Liver (tissue), 8 donors: ENCODE measurements at regions not wholly inside any gene's neighbourhood (a gene's known extent, or its start where the extent isn't known, plus 50 kb on each side); places are given as distances from the start of the nearest gene placed in this dataset.

Source experiments
- DNase-seq: peaks from one replicate; pipeline ENCODE4 v3.0.0-alpha.2; 2017; ENCODE audit warnings: low spot score
- H3K27ac ChIP-seq, 2 donors: one replicate each; pipeline ENCODE4 v1.7.0; 2013; ENCODE audit warnings: inconsistent platforms in 2 of 2, low read length in 2 of 2, control low read depth in 1 of 2, low read depth in 1 of 2, mild to moderate bottlenecking in 1 of 2
- H3K27me3 ChIP-seq, 4 donors: one replicate each; pipeline versions ENCODE4 v1.6.1 to v1.7.0; 2013; ENCODE audit warnings: low read length in 3 of 4, inconsistent platforms in 1 of 4, mild to moderate bottlenecking in 1 of 4, moderate library complexity in 1 of 4; ENCODE audit not compliant: control insufficient read depth in 4 of 4, insufficient read depth in 4 of 4
- H3K36me3 ChIP-seq, 4 donors: one replicate each; pipeline versions ENCODE4 v1.6.1 to v1.7.0; 2013; ENCODE audit warnings: low read length in 3 of 4, mild to moderate bottlenecking in 3 of 4, low read depth in 1 of 4, moderate library complexity in 1 of 4; ENCODE audit not compliant: control insufficient read depth in 4 of 4, insufficient read depth in 3 of 4
- H3K4me1 ChIP-seq, 4 donors: one replicate each; pipeline versions ENCODE4 v1.6.1 to v1.7.0; 2013; ENCODE audit warnings: low read length in 3 of 4, mild to moderate bottlenecking in 3 of 4, moderate library complexity in 1 of 4; ENCODE audit not compliant: control insufficient read depth in 4 of 4, insufficient read depth in 4 of 4
- H3K4me3 ChIP-seq, 3 donors: one replicate each; pipeline versions ENCODE4 v1.6.1 to v1.7.0; 2013; ENCODE audit warnings: low read length in 3 of 3, control low read depth in 1 of 3, low read depth in 1 of 3, mild to moderate bottlenecking in 1 of 3
- H3K9ac ChIP-seq, 2 donors: one replicate each; pipeline ENCODE4 v1.7.0; 2013; ENCODE audit warnings: low read length in 2 of 2, mild to moderate bottlenecking in 2 of 2, moderate library complexity in 2 of 2, control low read depth in 1 of 2, low read depth in 1 of 2
- H3K9me3 ChIP-seq, 4 donors: one replicate each; pipeline versions ENCODE4 v1.6.1 to v1.7.0; 2013; ENCODE audit warnings: low read length in 3 of 4; ENCODE audit not compliant: control insufficient read depth in 4 of 4
- ATF3 ChIP-seq: IDR thresholded peaks from 2 replicates; pipeline ENCODE4 v1.6.1; 2016; ENCODE audit warnings: antibody characterized with exemption
- CTCF ChIP-seq: fragments of 150-350 bp; IDR thresholded peaks from 2 replicates; pipeline ENCODE4 v1.5.1; 2017; ENCODE audit warnings: improper control_type of control experiment, low read depth, low read length; ENCODE audit not compliant: missing input control
- EGR1 ChIP-seq, 2 donors: IDR thresholded peaks; 2 replicates each; pipeline ENCODE4 v1.6.1; 2016 to 2018; ENCODE audit warnings: antibody characterized with exemption in 2 of 2, low read depth in 2 of 2
- FOXA1 ChIP-seq: IDR thresholded peaks from 2 replicates; pipeline ENCODE4 v1.6.1; 2016; ENCODE audit warnings: antibody characterized with exemption
- FOXA2 ChIP-seq: IDR thresholded peaks from 2 replicates; pipeline ENCODE4 v1.6.1; 2016; ENCODE audit warnings: antibody characterized with exemption
- GABPA ChIP-seq, 2 donors: IDR thresholded peaks in 1 of 2; conservative IDR thresholded peaks in 1 of 2; 2 replicates each; pipeline ENCODE4 v1.6.1; 2016; ENCODE audit warnings: antibody characterized with exemption in 2 of 2, mild to moderate bottlenecking in 1 of 2, moderate library complexity in 1 of 2
- HNF4G ChIP-seq: IDR thresholded peaks from 2 replicates; pipeline ENCODE4 v1.6.1; 2016; ENCODE audit warnings: antibody characterized with exemption
- JUND ChIP-seq, 2 donors: IDR thresholded peaks; 2 replicates each; pipeline ENCODE4 v1.6.1; 2016; ENCODE audit warnings: antibody characterized with exemption in 2 of 2
- MAX ChIP-seq: IDR thresholded peaks from 2 replicates; pipeline ENCODE4 v1.6.1; 2016; ENCODE audit warnings: antibody characterized with exemption
- NR2F2 ChIP-seq: IDR thresholded peaks from 2 replicates; pipeline ENCODE4 v1.6.1; 2016; ENCODE audit warnings: antibody characterized with exemption
- REST ChIP-seq: IDR thresholded peaks from 2 replicates; pipeline ENCODE4 v1.6.1; 2016; ENCODE audit warnings: antibody characterized with exemption, mild to moderate bottlenecking
- TAF1 ChIP-seq: conservative IDR thresholded peaks from 2 replicates; pipeline ENCODE4 v1.6.1; 2016; ENCODE audit warnings: antibody characterized with exemption, mild to moderate bottlenecking
- YY1 ChIP-seq: IDR thresholded peaks from 2 replicates; pipeline ENCODE4 v1.6.1; 2016; ENCODE audit warnings: antibody characterized with exemption, mild to moderate bottlenecking
- ZBTB33 ChIP-seq: IDR thresholded peaks from 2 replicates; pipeline ENCODE4 v1.6.1; 2016; ENCODE audit warnings: antibody characterized with exemption
- WGBS: extraction: QIAGEN DNeasy Blood & Tissue Kit; methylation state at CpG from one replicate; pipeline ENCODE4 v1.1.7; 2013; 5-methylcytosine and 5-hydroxymethylcytosine counted together
- donor health status: healthy.
- donor health status: healthy.
- donor health status: healthy.
- donor health status: healthy.
- donor health status: healthy.

GRCh38 chr7:115229401-115230105 lies 307.7 kb downstream of the MDFIC start:
- Histone ChIP-seq H3K4me1 (no peaks in the 10 kb centered on the region), H3K4me3 (no peak overlapping the region), H3K36me3 (no peaks in the 10 kb centered on the region), H3K27ac (no peak overlapping the region), H3K9me3 (no peaks in the 10 kb centered on the region), H3K9ac (no peak overlapping the region), H3K27me3 (no peaks in the 10 kb centered on the region)
- DNase-seq = no peak
- TF ChIP-seq HNF4G = no peak
- TF ChIP-seq ATF3 = no peak
- no peak for TF ChIP-seq REST
- TF ChIP-seq YY1 = no peak
- no peak for TF ChIP-seq MAX
- TF ChIP-seq CTCF = no peak
- TF ChIP-seq FOXA1 = no peak
- TF ChIP-seq GABPA (IDR thresholded peaks at IDR 0.05 in 1 of 2, conservative IDR thresholded peaks at IDR 0.05 in 1 of 2) = no peak
- TF ChIP-seq TAF1 = no peak
- no peak for TF ChIP-seq FOXA2
- no peak for TF ChIP-seq NR2F2
- TF ChIP-seq JUND (IDR thresholded peaks at IDR 0.05) = no peak
- no peak for TF ChIP-seq ZBTB33
- TF ChIP-seq EGR1 (IDR thresholded peaks at IDR 0.05; ENCODE audit: low read depth in 2 of 2) = no peak
- 70% methylated on average over 8 of the region's 8 CpGs for WGBS
